ENCODE measurements at regions not wholly inside any gene's neighbourhood (a gene's known extent, or its start where the extent isn't known, plus 50 kb on each side); places are given as distances from the start of the nearest gene placed in this dataset.

DNA sequence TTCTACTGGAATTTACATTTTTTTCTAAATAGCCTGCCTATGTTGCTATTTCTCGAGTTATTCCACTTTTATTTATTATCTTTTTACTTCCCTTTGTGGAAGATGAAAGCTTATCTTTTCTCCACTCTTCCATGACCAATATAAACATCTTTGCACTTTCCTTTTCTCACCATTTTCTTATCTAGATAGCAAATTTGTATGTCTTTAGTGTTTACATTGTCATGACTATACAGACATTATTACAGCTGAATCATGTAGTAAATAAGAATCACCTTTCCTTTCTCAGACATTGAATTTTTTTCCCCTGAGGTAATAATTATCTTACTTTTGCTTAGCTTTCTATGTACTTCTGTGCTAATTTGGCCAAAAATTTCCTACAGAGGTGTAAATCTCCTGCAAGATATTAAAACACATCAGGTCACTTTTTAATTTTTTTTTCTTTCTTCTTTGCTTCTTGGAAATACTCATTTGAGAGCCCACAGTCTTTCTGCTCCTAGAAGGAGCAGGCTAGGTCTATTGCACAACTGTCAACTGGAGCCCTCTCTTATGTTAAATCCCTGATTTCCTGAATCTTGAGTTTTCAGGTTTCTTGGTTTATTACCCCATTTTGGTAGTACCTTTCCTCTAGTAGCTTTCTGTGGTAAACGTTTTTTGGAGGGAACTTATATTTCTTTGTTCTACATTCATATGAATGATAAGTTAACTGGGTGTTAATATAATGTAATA is 109.0 kb upstream of the ATP2B1 start:
- TF ChIP-seq, protein P1, sequence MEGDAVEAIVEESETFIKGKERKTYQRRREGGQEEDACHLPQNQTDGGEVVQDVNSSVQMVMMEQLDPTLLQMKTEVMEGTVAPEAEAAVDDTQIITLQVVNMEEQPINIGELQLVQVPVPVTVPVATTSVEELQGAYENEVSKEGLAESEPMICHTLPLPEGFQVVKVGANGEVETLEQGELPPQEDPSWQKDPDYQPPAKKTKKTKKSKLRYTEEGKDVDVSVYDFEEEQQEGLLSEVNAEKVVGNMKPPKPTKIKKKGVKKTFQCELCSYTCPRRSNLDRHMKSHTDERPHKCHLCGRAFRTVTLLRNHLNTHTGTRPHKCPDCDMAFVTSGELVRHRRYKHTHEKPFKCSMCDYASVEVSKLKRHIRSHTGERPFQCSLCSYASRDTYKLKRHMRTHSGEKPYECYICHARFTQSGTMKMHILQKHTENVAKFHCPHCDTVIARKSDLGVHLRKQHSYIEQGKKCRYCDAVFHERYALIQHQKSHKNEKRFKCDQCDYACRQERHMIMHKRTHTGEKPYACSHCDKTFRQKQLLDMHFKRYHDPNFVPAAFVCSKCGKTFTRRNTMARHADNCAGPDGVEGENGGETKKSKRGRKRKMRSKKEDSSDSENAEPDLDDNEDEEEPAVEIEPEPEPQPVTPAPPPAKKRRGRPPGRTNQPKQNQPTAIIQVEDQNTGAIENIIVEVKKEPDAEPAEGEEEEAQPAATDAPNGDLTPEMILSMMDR (IDR thresholded peaks at IDR 0.05 in 2 of 3, conservative IDR thresholded peaks at IDR 0.05 in 1 of 3; ENCODE audit: control insufficient read depth in 2 of 3, extremely low read depth in 1 of 3, insufficient read depth in 1 of 3, low read depth in 3 of 3, low read length in 3 of 3) = no peak
- no peak for TF ChIP-seq RFX5 (IDR thresholded peaks at IDR 0.05; ENCODE audit: low read depth, low read length)
- no peak for TF ChIP-seq ESRRA (IDR thresholded peaks at IDR 0.05; ENCODE audit: low read length)

Data from GM12878 (cell line).